SK-MEL-5 (cell line): ENCODE measurements at regions not wholly inside any gene's neighbourhood (a gene's known extent, or its start where the extent isn't known, plus 50 kb on each side); places are given as distances from the start of the nearest gene placed in this dataset.

Source experiments
- DNase-seq: peaks from one replicate; pipeline ENCODE4 v3.0.0-alpha.2; 2016; ENCODE audit warnings: low read depth, low spot score
- in situ Hi-C: cut with HindIII; loops from 2 replicates; pipeline ENCODE4 v1.10.0; 2016; ENCODE audit warnings: low sequenced_read_pairs, high pct_unique_total_duplicates, low pct_unique_long_range_greater_than_20kb

DNA sequence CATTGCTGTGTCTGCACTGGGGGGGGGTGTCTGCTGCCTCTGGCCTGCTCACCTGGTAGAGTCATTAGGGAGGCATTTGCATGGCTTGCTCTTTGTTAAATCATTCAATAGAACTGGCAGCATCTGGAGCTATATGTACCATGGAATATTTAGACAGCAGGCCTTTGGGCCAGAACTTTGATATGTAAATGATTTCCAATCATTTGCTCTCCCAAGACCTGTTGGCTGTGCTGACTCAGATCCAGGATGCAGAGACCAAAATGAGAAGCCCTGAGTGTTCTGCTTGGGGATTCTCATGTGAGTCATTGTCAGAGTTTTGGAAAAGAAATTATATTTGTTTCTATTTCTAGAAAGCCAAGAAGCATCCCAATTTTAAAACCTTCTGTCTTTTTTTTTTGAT lies 257.6 kb upstream of the IGFBP3 start:
- in situ Hi-C loops = no loop called here
- DNase-seq = no peak

DNA sequence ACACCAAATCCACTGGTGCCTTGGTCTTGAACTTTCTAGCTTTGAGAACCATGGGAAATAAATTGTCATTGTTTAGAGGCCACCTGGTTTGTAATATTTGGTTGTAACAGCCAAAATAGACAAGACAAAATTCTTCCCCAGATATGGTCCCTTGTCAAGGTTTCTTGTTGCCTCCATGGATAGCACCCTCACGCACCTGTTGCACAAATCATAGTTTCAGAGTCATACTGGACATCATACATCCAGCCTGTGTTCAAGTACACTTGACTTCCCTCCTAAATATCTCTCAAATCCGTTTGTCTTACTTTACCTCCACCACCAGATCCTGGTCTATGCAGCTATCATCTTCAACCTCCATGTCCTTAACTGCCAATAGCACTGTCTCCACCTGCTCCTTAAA lies 256.7 kb upstream of the IGFBP3 start:
- no peak for DNase-seq
- in situ Hi-C loops = no loop called here

DNA sequence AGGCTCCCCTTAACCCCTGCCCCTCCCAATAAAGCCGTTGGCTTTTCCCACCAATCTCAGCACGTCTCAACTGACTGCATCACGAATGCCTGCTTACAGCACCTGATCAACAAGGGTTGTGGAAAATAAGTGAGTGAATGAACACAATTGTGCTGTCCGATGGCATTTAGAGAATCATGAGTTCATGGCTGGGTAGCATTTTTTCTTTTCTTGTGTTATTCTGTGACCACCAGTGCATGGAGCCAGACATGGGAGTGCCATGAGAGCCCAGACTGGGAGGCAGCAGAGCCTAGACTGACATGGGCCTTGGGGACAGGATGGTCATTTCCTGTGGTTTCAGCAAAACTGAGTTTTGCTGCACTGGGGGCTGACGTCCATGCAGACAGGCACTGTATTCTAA lies 254.1 kb upstream of the IGFBP3 start:
- in situ Hi-C loops = no loop called here
- peak; percentile 56 for DNase-seq

DNA sequence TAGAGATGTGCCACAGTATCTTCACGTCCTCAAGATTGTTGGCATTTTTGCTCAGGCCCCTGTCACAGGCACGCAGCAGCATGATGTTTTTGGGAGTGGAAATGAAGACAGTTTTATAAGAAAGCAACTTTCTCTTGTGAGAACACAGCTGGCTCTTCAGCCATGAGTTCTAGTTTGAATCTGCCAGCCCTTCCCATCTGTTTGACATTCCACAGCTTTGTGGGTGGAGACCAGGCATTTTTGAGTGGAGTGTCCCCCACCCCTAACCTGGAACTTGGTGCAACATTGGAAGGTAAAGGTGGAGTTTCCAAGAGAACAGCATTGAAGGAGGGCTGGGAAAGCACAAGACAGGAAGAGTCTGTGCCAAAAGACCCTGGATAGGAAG lies 253.1 kb upstream of the IGFBP3 start:
- in situ Hi-C loops = no loop called here
- DNase-seq = no peak

DNA sequence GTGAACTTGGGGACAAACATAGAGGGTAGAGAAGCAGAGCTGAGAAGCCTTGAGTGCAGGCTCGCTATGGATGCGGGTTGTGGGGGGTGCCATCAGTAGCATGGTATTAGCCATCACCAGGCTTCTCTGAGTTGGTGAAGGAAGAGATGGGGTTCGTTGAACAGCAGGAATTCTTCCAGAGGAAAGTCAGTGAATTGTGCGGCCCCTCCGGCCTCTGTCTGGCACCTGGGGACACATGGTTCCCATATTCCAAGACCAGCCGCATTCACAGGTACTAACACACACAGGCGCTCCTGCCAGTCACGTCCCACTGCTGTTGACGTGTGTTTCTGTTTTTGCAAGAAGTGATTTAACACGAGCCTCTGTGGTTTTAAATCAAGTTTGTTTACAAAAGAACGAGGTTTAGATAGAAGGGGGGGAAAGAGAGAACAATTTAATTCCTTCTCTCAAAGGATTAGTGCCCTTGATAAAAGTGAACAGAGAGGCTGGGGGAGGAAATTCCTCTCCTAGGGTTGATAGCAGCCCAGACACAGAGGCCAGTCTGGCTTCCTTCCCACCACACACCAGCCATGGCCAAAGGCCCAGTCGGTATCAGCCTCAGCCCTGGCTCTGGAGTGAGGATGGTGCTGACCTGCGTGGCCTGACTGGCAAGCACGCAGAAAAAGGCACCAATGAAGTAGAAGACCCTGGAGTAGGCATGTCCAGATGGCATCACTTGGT lies 252.6 kb upstream of the IGFBP3 start:
- no peak for DNase-seq
- in situ Hi-C loops = no loop called here

DNA sequence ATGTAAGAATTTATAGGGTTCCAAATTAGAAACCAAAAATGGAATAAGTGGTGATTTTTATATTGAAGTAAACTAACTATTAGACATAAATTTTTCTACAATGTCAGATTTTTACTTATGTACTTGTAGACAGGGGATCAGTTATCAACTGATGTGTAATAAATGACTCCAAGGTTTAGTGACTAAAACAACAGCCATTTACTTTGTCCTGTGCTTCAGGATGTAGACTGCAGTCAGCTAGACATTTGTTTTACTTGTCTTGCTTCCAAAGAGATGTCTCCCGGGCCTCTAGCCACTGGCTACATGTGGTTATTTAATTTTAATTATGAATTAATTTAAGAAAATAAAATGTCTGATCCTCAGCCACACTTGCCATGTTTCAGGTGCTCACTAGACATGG lies 249.7 kb upstream of the IGFBP3 start:
- DNase-seq = no peak
- in situ Hi-C loops = no loop called here

DNA sequence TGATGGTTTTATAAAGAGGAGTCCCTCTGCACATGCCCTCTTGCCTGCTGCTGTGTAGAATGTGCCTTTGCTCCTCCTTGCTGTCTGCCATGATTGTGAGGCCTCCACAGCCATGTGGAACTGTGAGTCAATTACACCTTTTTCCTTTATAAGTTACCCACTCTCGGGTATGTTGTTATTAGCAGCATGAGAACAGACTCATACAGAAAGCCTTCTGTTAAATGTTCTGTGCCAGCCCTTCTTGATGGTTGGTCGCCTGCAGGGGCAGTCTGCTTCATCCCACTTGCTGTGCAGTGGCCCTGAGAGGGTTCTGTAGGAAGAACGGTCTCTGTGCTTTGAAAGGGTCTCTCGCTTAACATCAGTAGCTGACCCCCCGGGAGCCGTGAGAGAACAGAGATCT lies 248.9 kb upstream of the IGFBP3 start:
- in situ Hi-C loops = no loop called here
- peak; percentile 21 for DNase-seq

DNA sequence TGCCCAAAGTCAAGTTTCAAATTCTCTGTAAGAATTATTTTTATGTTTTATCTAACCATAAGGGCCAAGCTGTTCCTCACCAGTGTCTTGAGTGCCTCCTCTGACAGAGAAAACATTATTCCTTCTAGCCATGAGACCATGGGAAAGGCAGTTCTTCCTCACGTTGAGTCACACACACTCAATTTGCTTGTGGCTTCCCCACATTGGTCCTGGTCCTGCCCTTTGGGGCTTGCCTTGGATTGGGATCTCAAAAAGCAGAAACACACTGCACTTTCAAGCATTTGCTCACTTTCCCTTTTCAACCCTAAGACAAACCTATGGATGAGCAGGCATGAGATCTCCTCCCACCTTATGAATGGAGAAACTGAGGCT lies 248.3 kb upstream of the IGFBP3 start:
- in situ Hi-C loops = no loop called here
- no peak for DNase-seq

DNA sequence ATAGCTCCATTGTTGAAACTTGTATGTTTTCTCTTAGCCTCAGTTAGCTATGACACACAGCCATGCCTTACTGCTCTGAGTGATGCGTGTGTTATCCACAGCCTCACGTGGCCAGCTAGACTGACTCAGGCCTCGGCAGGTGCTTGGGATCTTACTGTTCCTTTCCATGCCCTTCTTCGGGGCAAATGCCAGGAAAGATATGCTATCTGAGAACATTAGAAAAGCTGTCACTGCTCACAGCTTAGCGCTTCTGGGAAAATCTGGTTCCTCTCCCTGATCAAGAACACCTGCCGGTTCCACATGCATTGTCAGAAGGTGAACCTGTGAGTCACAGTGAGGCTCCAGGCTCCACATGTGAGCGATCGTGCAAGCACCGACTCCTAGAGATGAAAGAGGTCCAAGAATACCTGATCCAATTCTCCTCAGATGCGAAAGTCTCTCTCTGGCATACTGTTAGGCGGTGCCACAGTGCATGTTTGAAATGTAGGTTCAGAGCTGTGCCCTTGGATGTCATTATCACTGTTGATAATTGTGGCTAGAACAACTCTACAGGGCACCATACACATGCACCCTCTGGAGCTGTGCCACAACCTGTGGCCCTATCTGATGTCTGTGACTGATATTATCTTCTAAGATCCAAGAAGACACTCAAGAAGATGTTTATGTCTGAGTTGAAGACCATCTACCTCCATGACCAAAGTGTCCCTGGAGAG lies 247.8 kb upstream of the IGFBP3 start:
- in situ Hi-C loops = no loop called here
- DNase-seq = no peak

DNA sequence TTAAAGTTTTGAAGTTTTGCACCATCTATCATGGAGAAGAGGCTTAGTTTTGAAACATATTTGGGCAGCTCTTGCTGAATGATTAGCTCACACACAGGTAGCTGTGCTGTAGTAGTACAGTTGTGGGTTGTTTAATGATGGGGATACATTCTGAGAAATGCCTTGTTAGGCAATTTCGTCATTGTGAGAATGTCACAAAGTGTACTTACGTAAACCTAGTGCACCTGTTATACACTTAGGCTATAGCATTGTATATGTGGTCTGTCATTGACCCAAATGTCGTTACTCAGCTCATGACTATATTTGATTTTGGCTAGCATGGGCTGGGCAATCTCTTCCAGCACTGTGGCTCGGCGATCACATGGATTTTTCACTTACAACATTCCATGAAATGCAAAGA lies 247.2 kb upstream of the IGFBP3 start:
- in situ Hi-C loops = no loop called here
- DNase-seq = no peak

DNA sequence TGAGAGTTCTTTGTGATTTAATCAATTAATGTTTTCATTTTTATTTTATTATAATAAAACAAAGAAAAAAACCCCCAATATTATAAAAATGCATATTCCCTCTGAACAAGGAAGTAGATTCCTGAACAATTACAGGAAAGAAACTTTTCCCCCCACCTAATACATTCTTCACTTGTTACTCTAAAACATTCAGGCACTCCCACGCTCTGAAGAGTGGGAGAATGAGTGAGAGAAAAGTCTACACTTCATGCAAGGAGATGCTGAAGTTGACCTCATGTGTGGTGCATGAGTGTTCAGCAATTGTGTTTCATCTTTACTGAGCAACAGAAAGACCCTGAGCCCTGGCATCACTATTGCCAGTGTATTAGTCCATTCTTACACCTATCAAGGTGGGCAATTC lies 244.2 kb upstream of the IGFBP3 start:
- no peak for DNase-seq

DNA sequence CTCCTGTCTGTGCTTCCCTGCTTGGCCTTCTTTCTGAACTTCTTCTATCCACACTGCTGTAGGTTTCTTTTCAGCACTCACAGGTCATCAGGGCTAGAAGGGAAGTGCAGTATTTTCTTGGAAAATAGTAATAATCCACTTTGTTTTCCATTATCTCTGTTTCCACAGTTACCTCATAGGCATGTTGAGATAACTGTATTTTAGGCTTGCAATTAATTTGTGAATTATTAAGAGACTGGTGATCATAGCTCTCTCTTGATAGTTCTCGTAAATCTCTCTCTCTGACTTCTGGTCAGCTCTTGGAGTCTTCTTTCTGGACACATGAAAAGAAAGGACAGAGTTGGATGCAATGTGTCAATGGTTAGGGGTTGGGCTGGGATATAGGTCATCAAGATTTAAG lies 243.6 kb upstream of the IGFBP3 start:
- no peak for DNase-seq
- in situ Hi-C loops = no loop called here

More for the DNA sequence above, 244.2 kb upstream of the IGFBP3 start:
- in situ Hi-C loops = no loop called here

DNA sequence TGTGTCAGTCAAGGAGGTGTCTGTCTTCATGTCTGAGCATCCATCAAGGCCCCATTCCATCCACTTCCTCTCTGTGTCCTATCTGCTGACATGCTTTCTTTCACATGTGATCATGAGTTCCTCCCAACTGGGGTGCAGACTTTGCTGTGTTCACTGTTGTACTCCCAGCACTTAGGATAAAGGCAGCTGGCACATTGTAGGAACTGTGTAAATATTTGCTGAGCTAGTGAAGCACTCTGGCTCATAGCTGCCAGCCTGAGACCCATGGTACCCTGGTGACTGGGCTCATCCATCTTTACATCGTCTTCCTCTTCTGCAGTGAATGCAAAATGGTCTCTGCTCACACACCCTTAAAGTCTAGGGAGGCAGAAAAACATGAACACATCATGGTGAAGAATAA lies 242.2 kb upstream of the IGFBP3 start:
- in situ Hi-C loops = no loop called here

DNA sequence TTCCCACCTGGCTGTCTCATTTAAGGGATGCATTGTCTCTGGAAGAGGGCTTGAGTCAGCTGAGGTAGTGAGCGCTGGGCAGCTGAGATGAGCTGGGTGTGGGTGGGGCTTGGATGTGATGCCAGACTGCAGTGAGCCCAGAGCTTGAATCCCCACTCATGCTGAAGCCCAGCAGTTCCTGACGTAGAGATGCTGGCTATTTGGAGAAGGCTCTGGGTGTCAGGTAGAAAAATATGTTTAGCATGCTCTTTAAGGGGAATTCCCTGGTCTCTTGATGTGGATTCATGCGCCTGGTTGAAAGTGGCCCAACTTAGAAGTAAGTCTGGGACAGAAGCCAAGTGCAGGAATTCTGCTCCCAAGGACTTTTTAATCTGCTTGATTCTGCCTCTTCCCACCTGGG lies 241.5 kb upstream of the IGFBP3 start:
- DNase-seq = no peak
- in situ Hi-C loops = no loop called here

More for the DNA sequence above, 242.2 kb upstream of the IGFBP3 start:
- no peak for DNase-seq

DNA sequence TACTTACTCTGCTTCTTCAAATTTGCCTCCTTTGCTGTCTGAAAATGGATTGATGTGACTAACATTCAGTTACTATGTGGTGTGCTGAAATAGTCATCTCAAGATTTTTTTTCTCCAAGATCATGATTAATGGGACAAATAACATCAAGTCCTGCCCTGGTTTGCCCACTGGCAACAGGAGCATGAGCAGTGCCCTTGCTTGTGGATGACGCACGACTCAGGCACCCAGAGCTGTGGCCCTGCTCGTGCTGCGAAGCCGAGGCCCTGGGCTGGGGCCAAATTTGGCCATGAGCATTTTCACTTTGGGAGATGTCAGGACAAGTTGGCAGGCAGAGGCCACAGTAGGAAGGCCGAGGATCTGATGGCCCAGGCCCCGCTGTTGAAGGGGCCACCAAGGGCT lies 239.8 kb upstream of the IGFBP3 start:
- in situ Hi-C loops = no loop called here

DNA sequence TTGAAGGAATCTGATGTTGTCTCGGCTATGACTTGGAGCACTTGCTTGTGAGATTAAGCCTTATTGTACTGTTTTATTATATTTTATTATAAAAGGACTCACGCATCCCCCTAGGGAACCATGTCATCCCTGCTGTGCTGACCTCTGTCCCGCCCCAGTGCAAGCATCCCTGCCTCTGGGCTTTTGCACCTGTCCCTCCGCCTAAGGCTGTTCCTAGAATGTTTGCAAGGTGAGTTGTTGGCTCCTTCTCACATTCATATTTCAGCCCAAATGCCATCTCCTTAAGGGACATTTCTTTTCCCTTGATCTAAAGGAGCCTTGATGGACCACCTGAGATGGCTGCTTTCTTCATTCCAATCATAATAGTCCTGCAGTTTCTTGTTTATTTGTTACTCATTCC lies 236.9 kb upstream of the IGFBP3 start:
- in situ Hi-C loops = no loop called here
- DNase-seq = no peak

More for the DNA sequence above, 239.8 kb upstream of the IGFBP3 start:
- DNase-seq = no peak

DNA sequence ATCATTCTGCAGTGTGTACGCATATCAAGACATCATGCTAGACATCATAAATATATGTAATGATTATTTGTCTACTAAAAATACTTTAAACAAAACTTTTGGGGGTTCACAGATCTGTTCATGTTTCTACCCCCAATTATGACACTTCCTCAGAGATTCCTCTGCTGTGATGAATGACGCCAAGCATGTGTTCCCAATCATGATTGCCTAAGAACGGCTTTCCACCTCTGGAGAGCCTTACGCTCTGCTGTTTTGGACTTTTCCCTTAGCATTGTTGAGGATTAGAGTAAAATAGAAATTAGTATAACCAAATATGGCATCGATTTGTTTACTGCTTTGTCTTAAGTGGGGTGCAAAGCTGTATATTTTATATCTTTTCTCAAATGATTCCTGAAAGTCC lies 236.3 kb upstream of the IGFBP3 start:
- in situ Hi-C loops = no loop called here
- DNase-seq = no peak

DNA sequence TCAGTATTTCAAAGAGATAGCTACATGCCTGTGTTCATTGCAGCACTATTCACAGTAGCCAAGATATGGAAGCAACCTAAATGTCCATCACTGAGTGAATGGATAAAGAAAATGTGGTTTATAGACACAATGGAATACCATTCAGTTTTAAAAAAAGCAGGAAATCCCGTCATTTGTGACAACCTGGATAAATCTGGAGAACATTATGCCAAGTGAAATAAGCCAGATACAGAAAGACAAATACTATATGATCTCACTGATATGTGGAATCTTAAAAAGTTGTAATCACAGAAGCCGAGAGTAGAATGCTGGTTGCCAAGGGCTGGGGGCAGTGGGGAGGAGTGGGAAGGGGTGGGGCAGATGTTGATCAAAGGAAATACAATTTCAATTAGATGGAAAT lies 235.8 kb upstream of the IGFBP3 start:
- no peak for DNase-seq
- in situ Hi-C loops = no loop called here

DNA sequence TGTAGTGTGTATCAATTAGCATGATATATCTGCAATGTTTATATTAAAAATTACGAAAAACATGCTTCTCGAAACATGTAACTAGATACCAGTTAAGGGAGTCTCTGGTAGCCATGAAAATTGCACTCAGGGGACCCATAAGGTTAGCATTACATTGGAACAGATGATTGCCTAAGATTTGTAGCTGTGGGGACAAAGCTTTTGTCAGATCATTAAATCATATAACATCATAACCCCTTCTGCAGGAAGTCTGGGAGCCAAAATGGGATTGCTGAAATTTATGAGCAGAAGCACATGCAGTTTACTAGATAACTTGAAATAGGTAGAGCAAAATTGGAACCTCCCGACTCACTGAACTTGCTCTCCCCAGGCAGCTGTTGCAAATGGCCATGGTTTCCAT lies 235.0 kb upstream of the IGFBP3 start:
- DNase-seq = no peak
- in situ Hi-C loops = no loop called here
